22Rv1 (cell line): ENCODE measurements at regions not wholly inside any gene's neighbourhood (a gene's known extent, or its start where the extent isn't known, plus 50 kb on each side); places are given as distances from the start of the nearest gene placed in this dataset.
A peak's percentile ranks its signal among the peaks of the same experiment; 100 is the strongest.

ENCODE experiments used
- H3K27ac ChIP-seq: fragments of 450-650 bp; 2 replicates; pipeline ENCODE4 v1.5.1; 2017
- CTCF ChIP-seq: fragments of 450-650 bp; IDR thresholded peaks from 2 replicates; pipeline ENCODE4 v1.5.1; 2017; ENCODE audit warnings: mild to moderate bottlenecking
- ZFX ChIP-seq: fragments of 450-650 bp; IDR thresholded peaks from 2 replicates; pipeline ENCODE4 v1.6.1; 2017; ENCODE audit warnings: antibody characterized with exemption, borderline replicate concordance

GRCh38 chr3:168545591-168545990, 449.9 kb upstream of the GOLIM4 start:
- H3K27ac ChIP-seq = no peak overlapping the region
- TF ChIP-seq CTCF (no peak), ZFX (no peak)

- TF ChIP-seq ZFX (no peak), CTCF (0 out of 2 replicates have a peak, but pooled peaks have one; percentile 8)
- no peak overlapping the region for H3K27ac ChIP-seq
Observed at GRCh38 chr3:168544097-168544957, 448.6 kb upstream of the GOLIM4 start.

GRCh38 chr3:168540726-168541125, 445.0 kb upstream of the GOLIM4 start:
- TF ChIP-seq ZFX (no peak), CTCF (no peak)
- no peak overlapping the region for H3K27ac ChIP-seq

GRCh38 chr3:168539909-168540308, 444.2 kb upstream of the GOLIM4 start:
- TF ChIP-seq ZFX (no peak), CTCF (no peak)

GRCh38 chr3:168534761-168535160, 439.0 kb upstream of the GOLIM4 start:
- TF ChIP-seq ZFX = no peak
- TF ChIP-seq CTCF = peak; percentile 7; the same call in 1 of the 2 replicates

More at GRCh38 chr3:168539909-168540308, 444.2 kb upstream of the GOLIM4 start:
- no peak overlapping the region for H3K27ac ChIP-seq

GRCh38 chr3:168533600-168533999, 437.9 kb upstream of the GOLIM4 start:
- no peak for TF ChIP-seq ZFX
- no peak overlapping the region for H3K27ac ChIP-seq

More at GRCh38 chr3:168534761-168535160, 439.0 kb upstream of the GOLIM4 start:
- no peak overlapping the region for H3K27ac ChIP-seq

GRCh38 chr3:168532135-168532534, 436.4 kb upstream of the GOLIM4 start:
- H3K27ac ChIP-seq = no peak overlapping the region

More at GRCh38 chr3:168532135-168532534, 436.4 kb upstream of the GOLIM4 start:
- no peak for TF ChIP-seq ZFX
- TF ChIP-seq CTCF = no peak
